ENCODE measurements at regions not wholly inside any gene's neighbourhood (a gene's known extent, or its start where the extent isn't known, plus 50 kb on each side); places are given as distances from the start of the nearest gene placed in this dataset.

- TF ChIP-seq THRA (IDR thresholded peaks at IDR 0.05): no peak
- TF ChIP-seq ZBED1 (IDR thresholded peaks at IDR 0.05): no peak
Observed at GRCh38 chr11:70601861-70602538, 203.7 kb downstream of the CTTN start (continued).

- intact Hi-C loops (cut with micrococcal nuclease): no loop called here
- H3K4me2 ChIP-seq (ENCODE audit: insufficient read depth, low read length): no peak overlapping the region
- H4K20me1 ChIP-seq (replicated peaks; ENCODE audit: control insufficient read depth, insufficient read depth, low read length): 0 out of 2 replicates have a peak, but pooled peaks cover 5% of the 10 kb centered on the region
- H3K4me1 ChIP-seq (replicated peaks in 1 of 2; ENCODE audit: control insufficient read depth in 2 of 2, insufficient read depth in 2 of 2, low read length in 2 of 2): no peaks in the 10 kb centered on the region; a peak in 1 of 5 replicates
- no peaks in the 10 kb centered on the region for H3K9me3 ChIP-seq (replicated peaks; ENCODE audit: control insufficient read depth, insufficient read depth, low read depth, low read length)
- 0% methylated on average over 9 of the region's 10 CpGs for WGBS (ENCODE audit: insufficient coverage, low coverage, missing lambda C conversion rate)
- no peak overlapping the region for H2AFZ ChIP-seq (ENCODE audit: low read depth, low read length)
- peaks cover 0 to 55% of the 10 kb centered on the region in 2 experiments; a peak in 4 of 5 replicates for H3K27me3 ChIP-seq (ENCODE audit: control insufficient read depth in 2 of 2, insufficient read depth in 2 of 2, low read length in 2 of 2)
- DNase-seq (ENCODE audit: extremely low read depth in 1 of 4, low spot score in 3 of 4) (no peak), ATAC-seq (no peak), FAIRE-seq (no peak)
- H3K79me2 ChIP-seq (ENCODE audit: control insufficient read depth, insufficient read depth, low read length): no peaks in the 10 kb centered on the region
- no peak overlapping the region for H3K4me3 ChIP-seq
- BruUV-seq (replicated peaks): no TSS peak
- H3K27ac ChIP-seq (ENCODE audit: extremely low read depth, low read depth, low read length): no peak overlapping the region
- CTCF ChIA-PET (ENCODE audit: low intra/inter-chr PET ratio): no interaction called here
- in situ Hi-C loops (cut with MboI): no loop called here
- no peak for TF ChIP-seq BCLAF1 (IDR thresholded peaks at IDR 0.05; ENCODE audit: borderline replicate concordance in 1 of 2, control insufficient read depth in 1 of 2, low read depth in 2 of 2, low read length in 1 of 2)
- no peaks in the 10 kb centered on the region for H3K9me1 ChIP-seq (ENCODE audit: control insufficient read depth, insufficient read depth, low read length)
- no peaks in the 10 kb centered on the region for H3K36me3 ChIP-seq (ENCODE audit: control insufficient read depth, insufficient read depth, low read length)
- no peak overlapping the region for H3K9ac ChIP-seq (ENCODE audit: insufficient read depth in 1 of 2, low read depth in 2 of 2, low read length in 2 of 2)
- POLR2A ChIA-PET: no interaction called here
Observed at GRCh38 chr11:70603114-70603755, 204.9 kb downstream of the CTTN start.

Data from K562 (cell line).